Calu3 (cell line): ENCODE measurements at regions not wholly inside any gene's neighbourhood (a gene's known extent, or its start where the extent isn't known, plus 50 kb on each side); places are given as distances from the start of the nearest gene placed in this dataset. TPM values are rescaled to one million over a fixed set of nuclear protein-coding genes. Genes with fewer than 3 reads are reported as not detected.
"Not testable (repeated sequence)": the region's sequence is repeated elsewhere in the genome, so short reads cannot be mapped to it uniquely, and the experiment has no call there.

Experiments
- BruUV-seq: library from RNA; stranded (reverse); fragments of 400-500 nt; replicated peaks from 2 replicates; lab custom pipeline; 2021; lab: Mats Ljungman, UMichigan
- CTCF ChIA-PET: fragments of 300-600 bp; sonication (Branson Sonifier 250); formaldehyde crosslinking; loops from one replicate; lab custom pipeline; 2022; ENCODE audit warnings: antibody characterized with exemption; lab: Charles Lee
- DNase-seq: peaks from one replicate; pipeline ENCODE4 v3.0.0; 2022
- H3K27ac Mint-ChIP-seq: one replicate; pipeline ENCODE4 v1.8.0; 2022; ENCODE audit warnings: mixed read lengths; ENCODE audit not compliant: unreplicated experiment
- H3K27me3 Mint-ChIP-seq: one replicate; pipeline ENCODE4 v1.8.0; 2022; ENCODE audit warnings: mixed read lengths; ENCODE audit not compliant: unreplicated experiment
- H3K36me3 Mint-ChIP-seq: one replicate; pipeline ENCODE4 v1.8.0; 2022; ENCODE audit warnings: mild to moderate bottlenecking, moderate library complexity, mixed read lengths; ENCODE audit not compliant: insufficient read depth, unreplicated experiment
- H3K4me1 Mint-ChIP-seq: one replicate; pipeline ENCODE4 v1.8.0; 2022; ENCODE audit warnings: mild to moderate bottlenecking, low read depth, mixed read lengths; ENCODE audit not compliant: unreplicated experiment
- H3K4me3 Mint-ChIP-seq: one replicate; pipeline ENCODE4 v1.8.0; 2022; ENCODE audit warnings: mild to moderate bottlenecking, low read depth, moderate library complexity, mixed read lengths; ENCODE audit not compliant: unreplicated experiment
- H3K9me3 Mint-ChIP-seq: one replicate; pipeline ENCODE4 v1.8.0; 2022; ENCODE audit warnings: low read depth, mixed read lengths; ENCODE audit not compliant: unreplicated experiment
- intact Hi-C: fragments of 100-400 bp; cut with micrococcal nuclease; formaldehyde crosslinking; loops from one replicate; pipeline ENCODE4 v1.10.0; 2022; ENCODE audit not compliant: unreplicated experiment
- microRNA-seq: library from miRNA; unstranded; fragments of <30 nt; microRNA quantifications from one replicate; pipeline ENCODE4 v1.2.0, GENCODE V29; 2022

- H3K9me3 Mint-ChIP-seq, BruUV-seq, H3K36me3 Mint-ChIP-seq, intact Hi-C loops, CTCF ChIA-PET, H3K4me3 Mint-ChIP-seq, H3K27ac Mint-ChIP-seq, H3K27me3 Mint-ChIP-seq, DNase-seq, H3K4me1 Mint-ChIP-seq: not testable (repeated sequence)
Measured at GRCh38 chr5:1573217-1574022, 49.7 kb upstream of the LPCAT1 start.

Small RNA genes in the stretch of these regions (microRNA-seq; reads per million reads assigned to microRNA genes)
- not detected for gene MIR4277
